ENCODE measurements at regions not wholly inside any gene's neighbourhood (a gene's known extent, or its start where the extent isn't known, plus 50 kb on each side); places are given as distances from the start of the nearest gene placed in this dataset.

GRCh38 chr4:183391204-183391603, 53.2 kb upstream of the CDKN2AIP start (continued):
- TF ChIP-seq GPBP1L1 (CRISPR knock-in tag; IDR thresholded peaks at IDR 0.05) (no peak), ZNF331 (CRISPR knock-in tag; IDR thresholded peaks at IDR 0.05) (0 out of 2 replicates have a peak, but pooled peaks have one; percentile 16), CREM (IDR thresholded peaks at IDR 0.05) (no peak), CREM (CRISPR knock-in tag; IDR thresholded peaks at IDR 0.05) (no peak), ZNF556 (CRISPR knock-in tag; IDR thresholded peaks at IDR 0.05; ENCODE audit: borderline replicate concordance) (no peak), TFDP1 (CRISPR knock-in tag; IDR thresholded peaks at IDR 0.05; ENCODE audit: borderline replicate concordance) (no peak), MBD4 (IDR thresholded peaks at IDR 0.05; ENCODE audit: borderline replicate concordance, low read length) (no peak), SIX1 (CRISPR knock-in tag; IDR thresholded peaks at IDR 0.05; ENCODE audit: borderline replicate concordance) (no peak), DMAP1 (CRISPR knock-in tag; IDR thresholded peaks at IDR 0.05) (no peak)
- TF ChIP-seq, protein P1, sequence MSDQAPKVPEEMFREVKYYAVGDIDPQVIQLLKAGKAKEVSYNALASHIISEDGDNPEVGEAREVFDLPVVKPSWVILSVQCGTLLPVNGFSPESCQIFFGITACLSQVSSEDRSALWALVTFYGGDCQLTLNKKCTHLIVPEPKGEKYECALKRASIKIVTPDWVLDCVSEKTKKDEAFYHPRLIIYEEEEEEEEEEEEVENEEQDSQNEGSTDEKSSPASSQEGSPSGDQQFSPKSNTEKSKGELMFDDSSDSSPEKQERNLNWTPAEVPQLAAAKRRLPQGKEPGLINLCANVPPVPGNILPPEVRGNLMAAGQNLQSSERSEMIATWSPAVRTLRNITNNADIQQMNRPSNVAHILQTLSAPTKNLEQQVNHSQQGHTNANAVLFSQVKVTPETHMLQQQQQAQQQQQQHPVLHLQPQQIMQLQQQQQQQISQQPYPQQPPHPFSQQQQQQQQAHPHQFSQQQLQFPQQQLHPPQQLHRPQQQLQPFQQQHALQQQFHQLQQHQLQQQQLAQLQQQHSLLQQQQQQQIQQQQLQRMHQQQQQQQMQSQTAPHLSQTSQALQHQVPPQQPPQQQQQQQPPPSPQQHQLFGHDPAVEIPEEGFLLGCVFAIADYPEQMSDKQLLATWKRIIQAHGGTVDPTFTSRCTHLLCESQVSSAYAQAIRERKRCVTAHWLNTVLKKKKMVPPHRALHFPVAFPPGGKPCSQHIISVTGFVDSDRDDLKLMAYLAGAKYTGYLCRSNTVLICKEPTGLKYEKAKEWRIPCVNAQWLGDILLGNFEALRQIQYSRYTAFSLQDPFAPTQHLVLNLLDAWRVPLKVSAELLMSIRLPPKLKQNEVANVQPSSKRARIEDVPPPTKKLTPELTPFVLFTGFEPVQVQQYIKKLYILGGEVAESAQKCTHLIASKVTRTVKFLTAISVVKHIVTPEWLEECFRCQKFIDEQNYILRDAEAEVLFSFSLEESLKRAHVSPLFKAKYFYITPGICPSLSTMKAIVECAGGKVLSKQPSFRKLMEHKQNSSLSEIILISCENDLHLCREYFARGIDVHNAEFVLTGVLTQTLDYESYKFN (CRISPR knock-in tag; conservative IDR thresholded peaks at IDR 0.05), result 0 out of 2 replicates have a peak, but pooled peaks have one; percentile 22
- TF ChIP-seq, protein P2, sequence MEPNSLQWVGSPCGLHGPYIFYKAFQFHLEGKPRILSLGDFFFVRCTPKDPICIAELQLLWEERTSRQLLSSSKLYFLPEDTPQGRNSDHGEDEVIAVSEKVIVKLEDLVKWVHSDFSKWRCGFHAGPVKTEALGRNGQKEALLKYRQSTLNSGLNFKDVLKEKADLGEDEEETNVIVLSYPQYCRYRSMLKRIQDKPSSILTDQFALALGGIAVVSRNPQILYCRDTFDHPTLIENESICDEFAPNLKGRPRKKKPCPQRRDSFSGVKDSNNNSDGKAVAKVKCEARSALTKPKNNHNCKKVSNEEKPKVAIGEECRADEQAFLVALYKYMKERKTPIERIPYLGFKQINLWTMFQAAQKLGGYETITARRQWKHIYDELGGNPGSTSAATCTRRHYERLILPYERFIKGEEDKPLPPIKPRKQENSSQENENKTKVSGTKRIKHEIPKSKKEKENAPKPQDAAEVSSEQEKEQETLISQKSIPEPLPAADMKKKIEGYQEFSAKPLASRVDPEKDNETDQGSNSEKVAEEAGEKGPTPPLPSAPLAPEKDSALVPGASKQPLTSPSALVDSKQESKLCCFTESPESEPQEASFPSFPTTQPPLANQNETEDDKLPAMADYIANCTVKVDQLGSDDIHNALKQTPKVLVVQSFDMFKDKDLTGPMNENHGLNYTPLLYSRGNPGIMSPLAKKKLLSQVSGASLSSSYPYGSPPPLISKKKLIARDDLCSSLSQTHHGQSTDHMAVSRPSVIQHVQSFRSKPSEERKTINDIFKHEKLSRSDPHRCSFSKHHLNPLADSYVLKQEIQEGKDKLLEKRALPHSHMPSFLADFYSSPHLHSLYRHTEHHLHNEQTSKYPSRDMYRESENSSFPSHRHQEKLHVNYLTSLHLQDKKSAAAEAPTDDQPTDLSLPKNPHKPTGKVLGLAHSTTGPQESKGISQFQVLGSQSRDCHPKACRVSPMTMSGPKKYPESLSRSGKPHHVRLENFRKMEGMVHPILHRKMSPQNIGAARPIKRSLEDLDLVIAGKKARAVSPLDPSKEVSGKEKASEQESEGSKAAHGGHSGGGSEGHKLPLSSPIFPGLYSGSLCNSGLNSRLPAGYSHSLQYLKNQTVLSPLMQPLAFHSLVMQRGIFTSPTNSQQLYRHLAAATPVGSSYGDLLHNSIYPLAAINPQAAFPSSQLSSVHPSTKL (CRISPR knock-in tag; IDR thresholded peaks at IDR 0.05), result peak; percentile 20; the same call in 1 of the 2 replicates
- TF ChIP-seq, protein P3, sequence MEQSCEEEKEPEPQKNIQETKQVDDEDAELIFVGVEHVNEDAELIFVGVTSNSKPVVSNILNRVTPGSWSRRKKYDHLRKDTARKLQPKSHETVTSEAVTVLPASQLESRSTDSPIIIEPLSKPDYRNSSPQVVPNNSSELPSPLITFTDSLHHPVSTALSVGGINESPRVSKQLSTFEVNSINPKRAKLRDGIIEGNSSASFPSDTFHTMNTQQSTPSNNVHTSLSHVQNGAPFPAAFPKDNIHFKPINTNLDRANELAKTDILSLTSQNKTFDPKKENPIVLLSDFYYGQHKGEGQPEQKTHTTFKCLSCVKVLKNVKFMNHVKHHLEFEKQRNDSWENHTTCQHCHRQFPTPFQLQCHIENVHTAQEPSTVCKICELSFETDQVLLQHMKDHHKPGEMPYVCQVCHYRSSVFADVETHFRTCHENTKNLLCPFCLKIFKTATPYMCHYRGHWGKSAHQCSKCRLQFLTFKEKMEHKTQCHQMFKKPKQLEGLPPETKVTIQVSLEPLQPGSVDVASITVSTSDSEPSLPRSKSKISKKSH (CRISPR knock-in tag; IDR thresholded peaks at IDR 0.05; ENCODE audit: borderline replicate concordance), result no peak

Data from HepG2 (cell line).